Activated CD8-positive, alpha-beta memory T cell treated with anti-CD3 and anti-CD28 coated beads, Interleukin-2, amount 50 U/mL, for 24 hours (primary cell): ENCODE measurements at regions not wholly inside any gene's neighbourhood (a gene's known extent, or its start where the extent isn't known, plus 50 kb on each side); places are given as distances from the start of the nearest gene placed in this dataset.

ENCODE experiments used
- DNase-seq: peaks from one replicate; pipeline ENCODE4 v3.0.0-alpha.2; 2020; ENCODE audit errors: extremely low read depth

GRCh38 chr16:86214326-86215232 lies 295.7 kb upstream of the FOXF1 start:
- DNase-seq, result no peak

GRCh38 chr16:86215233-86215978 lies 294.9 kb upstream of the FOXF1 start:
- DNase-seq, result no peak

- DNase-seq, result no peak
Measured at GRCh38 chr16:86215979-86216585, 294.2 kb upstream of the FOXF1 start.

- DNase-seq, result no peak
Measured at GRCh38 chr16:86216591-86216990, 293.7 kb upstream of the FOXF1 start.

- DNase-seq, result no peak
Measured at GRCh38 chr16:86217001-86217890, 293.1 kb upstream of the FOXF1 start.

- DNase-seq, result no peak
Measured at GRCh38 chr16:86217891-86218270, 292.4 kb upstream of the FOXF1 start.

- DNase-seq, result no peak
Measured at GRCh38 chr16:86218479-86219170, 291.7 kb upstream of the FOXF1 start.

- no peak for DNase-seq
Measured at GRCh38 chr16:86219655-86220445, 290.5 kb upstream of the FOXF1 start.

GRCh38 chr16:86220561-86220960 lies 289.8 kb upstream of the FOXF1 start:
- no peak for DNase-seq

GRCh38 chr16:86221085-86221484 lies 289.2 kb upstream of the FOXF1 start:
- no peak for DNase-seq

GRCh38 chr16:86222547-86222946 lies 287.8 kb upstream of the FOXF1 start:
- DNase-seq, result no peak

GRCh38 chr16:86222965-86223551 lies 287.3 kb upstream of the FOXF1 start:
- DNase-seq, result no peak

GRCh38 chr16:86224126-86224525 lies 286.2 kb upstream of the FOXF1 start:
- DNase-seq, result no peak

GRCh38 chr16:86224629-86225028 lies 285.7 kb upstream of the FOXF1 start:
- DNase-seq, result no peak

- no peak for DNase-seq
Measured at GRCh38 chr16:86225905-86226371, 284.4 kb upstream of the FOXF1 start.

- DNase-seq, result no peak
Measured at GRCh38 chr16:86227041-86227440, 283.3 kb upstream of the FOXF1 start.

GRCh38 chr16:86227801-86228200 lies 282.5 kb upstream of the FOXF1 start:
- DNase-seq, result no peak

- no peak for DNase-seq
Measured at GRCh38 chr16:86228713-86229112, 281.6 kb upstream of the FOXF1 start.

- no peak for DNase-seq
Measured at GRCh38 chr16:86229283-86229682, 281.0 kb upstream of the FOXF1 start.
